Liver (tissue), 8 donors: ENCODE measurements at regions not wholly inside any gene's neighbourhood (a gene's known extent, or its start where the extent isn't known, plus 50 kb on each side); places are given as distances from the start of the nearest gene placed in this dataset.

Experiments used
- DNase-seq: peaks from one replicate; pipeline ENCODE4 v3.0.0-alpha.2; 2017; ENCODE audit warnings: low spot score
- H3K27ac ChIP-seq, 2 donors: one replicate each; pipeline ENCODE4 v1.7.0; 2013; ENCODE audit warnings: inconsistent platforms in 2 of 2, low read length in 2 of 2, control low read depth in 1 of 2, low read depth in 1 of 2, mild to moderate bottlenecking in 1 of 2
- H3K27me3 ChIP-seq, 4 donors: one replicate each; pipeline versions ENCODE4 v1.6.1 to v1.7.0; 2013; ENCODE audit warnings: low read length in 3 of 4, inconsistent platforms in 1 of 4, mild to moderate bottlenecking in 1 of 4, moderate library complexity in 1 of 4; ENCODE audit not compliant: control insufficient read depth in 4 of 4, insufficient read depth in 4 of 4
- H3K36me3 ChIP-seq, 4 donors: one replicate each; pipeline versions ENCODE4 v1.6.1 to v1.7.0; 2013; ENCODE audit warnings: low read length in 3 of 4, mild to moderate bottlenecking in 3 of 4, low read depth in 1 of 4, moderate library complexity in 1 of 4; ENCODE audit not compliant: control insufficient read depth in 4 of 4, insufficient read depth in 3 of 4
- H3K4me1 ChIP-seq, 4 donors: one replicate each; pipeline versions ENCODE4 v1.6.1 to v1.7.0; 2013; ENCODE audit warnings: low read length in 3 of 4, mild to moderate bottlenecking in 3 of 4, moderate library complexity in 1 of 4; ENCODE audit not compliant: control insufficient read depth in 4 of 4, insufficient read depth in 4 of 4
- H3K4me3 ChIP-seq, 3 donors: one replicate each; pipeline versions ENCODE4 v1.6.1 to v1.7.0; 2013; ENCODE audit warnings: low read length in 3 of 3, control low read depth in 1 of 3, low read depth in 1 of 3, mild to moderate bottlenecking in 1 of 3
- H3K9ac ChIP-seq, 2 donors: one replicate each; pipeline ENCODE4 v1.7.0; 2013; ENCODE audit warnings: low read length in 2 of 2, mild to moderate bottlenecking in 2 of 2, moderate library complexity in 2 of 2, control low read depth in 1 of 2, low read depth in 1 of 2
- H3K9me3 ChIP-seq, 4 donors: one replicate each; pipeline versions ENCODE4 v1.6.1 to v1.7.0; 2013; ENCODE audit warnings: low read length in 3 of 4; ENCODE audit not compliant: control insufficient read depth in 4 of 4
- EGR1 ChIP-seq, 2 donors: IDR thresholded peaks; 2 replicates each; pipeline ENCODE4 v1.6.1; 2016 to 2018; ENCODE audit warnings: antibody characterized with exemption in 2 of 2, low read depth in 2 of 2
- FOXA1 ChIP-seq: IDR thresholded peaks from 2 replicates; pipeline ENCODE4 v1.6.1; 2016; ENCODE audit warnings: antibody characterized with exemption
- FOXA2 ChIP-seq: IDR thresholded peaks from 2 replicates; pipeline ENCODE4 v1.6.1; 2016; ENCODE audit warnings: antibody characterized with exemption
- GABPA ChIP-seq, 2 donors: IDR thresholded peaks in 1 of 2; conservative IDR thresholded peaks in 1 of 2; 2 replicates each; pipeline ENCODE4 v1.6.1; 2016; ENCODE audit warnings: antibody characterized with exemption in 2 of 2, mild to moderate bottlenecking in 1 of 2, moderate library complexity in 1 of 2
- HNF4A ChIP-seq, 2 donors: conservative IDR thresholded peaks; 2 replicates each; pipeline ENCODE4 v1.6.1; 2016; ENCODE audit warnings: antibody characterized with exemption in 2 of 2, mild to moderate bottlenecking in 2 of 2
- HNF4G ChIP-seq: IDR thresholded peaks from 2 replicates; pipeline ENCODE4 v1.6.1; 2016; ENCODE audit warnings: antibody characterized with exemption
- JUND ChIP-seq, 2 donors: IDR thresholded peaks; 2 replicates each; pipeline ENCODE4 v1.6.1; 2016; ENCODE audit warnings: antibody characterized with exemption in 2 of 2
- NR2F2 ChIP-seq: IDR thresholded peaks from 2 replicates; pipeline ENCODE4 v1.6.1; 2016; ENCODE audit warnings: antibody characterized with exemption
- RAD21 ChIP-seq, 2 donors: IDR thresholded peaks; 2 replicates each; pipeline ENCODE4 v1.6.1; 2016; ENCODE audit warnings: antibody characterized with exemption in 2 of 2, mild to moderate bottlenecking in 2 of 2
- RXRA ChIP-seq, 2 donors: IDR thresholded peaks; 2 replicates each; pipeline ENCODE4 v1.6.1; 2017 to 2018; ENCODE audit warnings: antibody characterized with exemption in 2 of 2, mild to moderate bottlenecking in 1 of 2
- SP1 ChIP-seq: IDR thresholded peaks from 2 replicates; pipeline ENCODE4 v1.6.1; 2018; ENCODE audit warnings: antibody characterized with exemption, mild to moderate bottlenecking
- TAF1 ChIP-seq: conservative IDR thresholded peaks from 2 replicates; pipeline ENCODE4 v1.6.1; 2016; ENCODE audit warnings: antibody characterized with exemption, mild to moderate bottlenecking
- YY1 ChIP-seq: IDR thresholded peaks from 2 replicates; pipeline ENCODE4 v1.6.1; 2016; ENCODE audit warnings: antibody characterized with exemption, mild to moderate bottlenecking
- WGBS: extraction: QIAGEN DNeasy Blood & Tissue Kit; methylation state at CpG from one replicate; pipeline ENCODE4 v1.1.7; 2013; 5-methylcytosine and 5-hydroxymethylcytosine counted together
- TF ChIP-seq, protein P1 (sequence below): IDR thresholded peaks from 2 replicates; pipeline ENCODE4 v1.6.1; 2016; ENCODE audit warnings: antibody characterized with exemption
- TF ChIP-seq, protein P2 (sequence below): IDR thresholded peaks from 2 replicates; pipeline ENCODE4 v1.6.1; 2016; ENCODE audit warnings: antibody characterized with exemption, mild to moderate bottlenecking
- TF ChIP-seq, protein P3 (sequence below): IDR thresholded peaks from 2 replicates; pipeline ENCODE4 v1.6.1; 2016; ENCODE audit warnings: antibody characterized with exemption
- TF ChIP-seq, protein P4 (sequence below): fragments of 150-350 bp; IDR thresholded peaks from 2 replicates; pipeline ENCODE4 v1.5.1; 2017; ENCODE audit warnings: improper control_type of control experiment, low read depth, low read length; ENCODE audit not compliant: missing input control
- TF ChIP-seq, protein P5 (sequence below): IDR thresholded peaks from 2 replicates; pipeline ENCODE4 v1.6.1; 2016; ENCODE audit warnings: antibody characterized with exemption
- donor health status: healthy.
- donor health status: healthy.
- donor health status: healthy.
- donor health status: healthy.
- donor health status: healthy.

DNA sequence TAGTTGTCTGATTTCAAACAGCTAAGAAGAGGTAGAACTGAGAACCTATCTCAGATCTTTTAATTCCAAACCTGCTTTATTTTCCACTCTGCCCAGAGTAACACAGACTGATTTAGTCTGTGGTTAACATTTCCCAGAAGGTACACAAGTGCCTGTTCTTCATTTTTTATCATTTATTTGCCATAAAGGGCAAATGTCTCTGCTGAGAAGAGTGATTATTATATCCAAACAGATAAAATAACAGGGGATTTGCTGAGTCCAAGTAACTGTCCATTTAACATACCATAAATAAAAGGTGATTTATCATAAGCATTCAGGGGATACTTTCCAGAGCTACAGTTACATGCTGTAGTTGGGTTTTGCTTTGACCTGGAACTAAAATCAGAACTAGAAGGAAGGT, 617.7 kb downstream of the MBD2 start:
- Histone ChIP-seq H3K36me3 (no peaks in the 10 kb centered on the region), H3K4me1 (no peaks in the 10 kb centered on the region), H3K4me3 (no peak overlapping the region), H3K9ac (no peak overlapping the region), H3K27me3 (no peaks in the 10 kb centered on the region), H3K9me3 (no peaks in the 10 kb centered on the region), H3K27ac (no peak overlapping the region)
- no peak for DNase-seq
- TF ChIP-seq, protein P1, sequence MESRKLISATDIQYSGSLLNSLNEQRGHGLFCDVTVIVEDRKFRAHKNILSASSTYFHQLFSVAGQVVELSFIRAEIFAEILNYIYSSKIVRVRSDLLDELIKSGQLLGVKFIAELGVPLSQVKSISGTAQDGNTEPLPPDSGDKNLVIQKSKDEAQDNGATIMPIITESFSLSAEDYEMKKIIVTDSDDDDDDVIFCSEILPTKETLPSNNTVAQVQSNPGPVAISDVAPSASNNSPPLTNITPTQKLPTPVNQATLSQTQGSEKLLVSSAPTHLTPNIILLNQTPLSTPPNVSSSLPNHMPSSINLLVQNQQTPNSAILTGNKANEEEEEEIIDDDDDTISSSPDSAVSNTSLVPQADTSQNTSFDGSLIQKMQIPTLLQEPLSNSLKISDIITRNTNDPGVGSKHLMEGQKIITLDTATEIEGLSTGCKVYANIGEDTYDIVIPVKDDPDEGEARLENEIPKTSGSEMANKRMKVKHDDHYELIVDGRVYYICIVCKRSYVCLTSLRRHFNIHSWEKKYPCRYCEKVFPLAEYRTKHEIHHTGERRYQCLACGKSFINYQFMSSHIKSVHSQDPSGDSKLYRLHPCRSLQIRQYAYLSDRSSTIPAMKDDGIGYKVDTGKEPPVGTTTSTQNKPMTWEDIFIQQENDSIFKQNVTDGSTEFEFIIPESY = no peak
- TF ChIP-seq, protein P2, sequence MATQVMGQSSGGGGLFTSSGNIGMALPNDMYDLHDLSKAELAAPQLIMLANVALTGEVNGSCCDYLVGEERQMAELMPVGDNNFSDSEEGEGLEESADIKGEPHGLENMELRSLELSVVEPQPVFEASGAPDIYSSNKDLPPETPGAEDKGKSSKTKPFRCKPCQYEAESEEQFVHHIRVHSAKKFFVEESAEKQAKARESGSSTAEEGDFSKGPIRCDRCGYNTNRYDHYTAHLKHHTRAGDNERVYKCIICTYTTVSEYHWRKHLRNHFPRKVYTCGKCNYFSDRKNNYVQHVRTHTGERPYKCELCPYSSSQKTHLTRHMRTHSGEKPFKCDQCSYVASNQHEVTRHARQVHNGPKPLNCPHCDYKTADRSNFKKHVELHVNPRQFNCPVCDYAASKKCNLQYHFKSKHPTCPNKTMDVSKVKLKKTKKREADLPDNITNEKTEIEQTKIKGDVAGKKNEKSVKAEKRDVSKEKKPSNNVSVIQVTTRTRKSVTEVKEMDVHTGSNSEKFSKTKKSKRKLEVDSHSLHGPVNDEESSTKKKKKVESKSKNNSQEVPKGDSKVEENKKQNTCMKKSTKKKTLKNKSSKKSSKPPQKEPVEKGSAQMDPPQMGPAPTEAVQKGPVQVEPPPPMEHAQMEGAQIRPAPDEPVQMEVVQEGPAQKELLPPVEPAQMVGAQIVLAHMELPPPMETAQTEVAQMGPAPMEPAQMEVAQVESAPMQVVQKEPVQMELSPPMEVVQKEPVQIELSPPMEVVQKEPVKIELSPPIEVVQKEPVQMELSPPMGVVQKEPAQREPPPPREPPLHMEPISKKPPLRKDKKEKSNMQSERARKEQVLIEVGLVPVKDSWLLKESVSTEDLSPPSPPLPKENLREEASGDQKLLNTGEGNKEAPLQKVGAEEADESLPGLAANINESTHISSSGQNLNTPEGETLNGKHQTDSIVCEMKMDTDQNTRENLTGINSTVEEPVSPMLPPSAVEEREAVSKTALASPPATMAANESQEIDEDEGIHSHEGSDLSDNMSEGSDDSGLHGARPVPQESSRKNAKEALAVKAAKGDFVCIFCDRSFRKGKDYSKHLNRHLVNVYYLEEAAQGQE = no peak
- TF ChIP-seq FOXA2 = no peak
- TF ChIP-seq GABPA (IDR thresholded peaks at IDR 0.05 in 1 of 2, conservative IDR thresholded peaks at IDR 0.05 in 1 of 2) = no peak
- no peak for TF ChIP-seq JUND (IDR thresholded peaks at IDR 0.05)
- TF ChIP-seq NR2F2 = no peak
- no peak for TF ChIP-seq FOXA1
- TF ChIP-seq RXRA (IDR thresholded peaks at IDR 0.05) = no peak
- TF ChIP-seq, protein P3, sequence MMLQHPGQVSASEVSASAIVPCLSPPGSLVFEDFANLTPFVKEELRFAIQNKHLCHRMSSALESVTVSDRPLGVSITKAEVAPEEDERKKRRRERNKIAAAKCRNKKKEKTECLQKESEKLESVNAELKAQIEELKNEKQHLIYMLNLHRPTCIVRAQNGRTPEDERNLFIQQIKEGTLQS = no peak
- TF ChIP-seq RAD21 (IDR thresholded peaks at IDR 0.05) = no peak
- TF ChIP-seq, protein P4, sequence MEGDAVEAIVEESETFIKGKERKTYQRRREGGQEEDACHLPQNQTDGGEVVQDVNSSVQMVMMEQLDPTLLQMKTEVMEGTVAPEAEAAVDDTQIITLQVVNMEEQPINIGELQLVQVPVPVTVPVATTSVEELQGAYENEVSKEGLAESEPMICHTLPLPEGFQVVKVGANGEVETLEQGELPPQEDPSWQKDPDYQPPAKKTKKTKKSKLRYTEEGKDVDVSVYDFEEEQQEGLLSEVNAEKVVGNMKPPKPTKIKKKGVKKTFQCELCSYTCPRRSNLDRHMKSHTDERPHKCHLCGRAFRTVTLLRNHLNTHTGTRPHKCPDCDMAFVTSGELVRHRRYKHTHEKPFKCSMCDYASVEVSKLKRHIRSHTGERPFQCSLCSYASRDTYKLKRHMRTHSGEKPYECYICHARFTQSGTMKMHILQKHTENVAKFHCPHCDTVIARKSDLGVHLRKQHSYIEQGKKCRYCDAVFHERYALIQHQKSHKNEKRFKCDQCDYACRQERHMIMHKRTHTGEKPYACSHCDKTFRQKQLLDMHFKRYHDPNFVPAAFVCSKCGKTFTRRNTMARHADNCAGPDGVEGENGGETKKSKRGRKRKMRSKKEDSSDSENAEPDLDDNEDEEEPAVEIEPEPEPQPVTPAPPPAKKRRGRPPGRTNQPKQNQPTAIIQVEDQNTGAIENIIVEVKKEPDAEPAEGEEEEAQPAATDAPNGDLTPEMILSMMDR = no peak
- TF ChIP-seq SP1 = no peak
- TF ChIP-seq HNF4A (conservative IDR thresholded peaks at IDR 0.05) = no peak
- TF ChIP-seq, protein P5, sequence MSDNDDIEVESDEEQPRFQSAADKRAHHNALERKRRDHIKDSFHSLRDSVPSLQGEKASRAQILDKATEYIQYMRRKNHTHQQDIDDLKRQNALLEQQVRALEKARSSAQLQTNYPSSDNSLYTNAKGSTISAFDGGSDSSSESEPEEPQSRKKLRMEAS = no peak

DNA sequence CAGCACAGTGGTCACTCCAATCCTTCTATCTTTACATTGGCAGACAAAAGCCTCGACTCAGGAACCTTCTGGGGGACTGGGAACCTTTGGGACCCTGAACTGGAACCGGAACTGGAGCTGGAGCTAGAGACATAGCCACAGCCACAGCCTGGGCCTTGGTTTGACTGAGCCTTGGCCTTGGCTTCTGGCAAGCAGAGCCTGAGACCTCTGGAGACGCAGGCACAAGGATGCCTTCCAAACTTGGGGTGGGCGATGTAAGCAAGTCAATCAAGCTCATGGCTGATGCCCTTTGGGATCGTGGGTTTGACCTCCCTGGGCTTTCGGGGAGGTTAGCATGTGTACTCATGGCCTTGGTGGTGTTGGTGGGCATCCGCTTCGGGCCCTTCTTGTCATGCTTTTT, 619.3 kb downstream of the MBD2 start:
- H3K4me1 ChIP-seq = no peaks in the 10 kb centered on the region
- no peaks in the 10 kb centered on the region for H3K27me3 ChIP-seq
- no peaks in the 10 kb centered on the region for H3K36me3 ChIP-seq
- DNase-seq = no peak
- H3K9me3 ChIP-seq = no peaks in the 10 kb centered on the region
- WGBS = 80% methylated on average over 8 of the region's 8 CpGs
- TF ChIP-seq TAF1 (no peak), FOXA1 (no peak), HNF4G (no peak), HNF4A (conservative IDR thresholded peaks at IDR 0.05) (no peak), JUND (IDR thresholded peaks at IDR 0.05) (no peak), GABPA (IDR thresholded peaks at IDR 0.05 in 1 of 2, conservative IDR thresholded peaks at IDR 0.05 in 1 of 2) (no peak), NR2F2 (no peak), YY1 (no peak), SP1 (no peak), EGR1 (IDR thresholded peaks at IDR 0.05; ENCODE audit: low read depth in 2 of 2) (no peak), RXRA (IDR thresholded peaks at IDR 0.05) (no peak)
- TF ChIP-seq, protein P5 = no peak
- TF ChIP-seq, protein P2 = no peak
- TF ChIP-seq, protein P4 = no peak
- no peak overlapping the region for H3K4me3 ChIP-seq
- H3K9ac ChIP-seq = no peak overlapping the region
- H3K27ac ChIP-seq = no peak overlapping the region
